SK-N-SH treated with all-trans-retinoic acid at 6 μM for 48 hours (cell line): ENCODE measurements at regions not wholly inside any gene's neighbourhood (a gene's known extent, or its start where the extent isn't known, plus 50 kb on each side); places are given as distances from the start of the nearest gene placed in this dataset.

Source experiments
- ATAC-seq: fragments of 200-7000 bp; cut with Tn5 transposase; 3 replicates; pipeline ENCODE4 v1.9.1; 2020; ENCODE audit warnings: mild to moderate bottlenecking, moderate library complexity
- BACH2 ChIP-seq: fragments of 250-450 bp; sonication (Bioruptor Pico); IDR thresholded peaks from 2 replicates; pipeline ENCODE4 v1.9.0; 2021; ENCODE audit warnings: mild to moderate bottlenecking, borderline replicate concordance
- CSDC2 ChIP-seq: fragments of 250-450 bp; sonication (Bioruptor Pico); IDR thresholded peaks from 2 replicates; pipeline ENCODE4 v1.5.0; 2020; ENCODE audit warnings: mild to moderate bottlenecking, moderate library complexity
- CSRNP3 ChIP-seq: fragments of 250-450 bp; sonication (Bioruptor Pico); IDR thresholded peaks from 2 replicates; pipeline ENCODE4 v1.5.1; 2021; ENCODE audit warnings: mild to moderate bottlenecking, moderate library complexity
- ESRRG ChIP-seq: fragments of 250-450 bp; sonication (Bioruptor Pico); IDR thresholded peaks from 2 replicates; pipeline ENCODE4 v1.6.1; 2021; ENCODE audit warnings: mild to moderate bottlenecking
- GLIS3 ChIP-seq: fragments of 250-450 bp; sonication (Bioruptor Pico); IDR thresholded peaks from 2 replicates; pipeline ENCODE4 v1.5.0; 2020; ENCODE audit warnings: mild to moderate bottlenecking, moderate library complexity
- ISL1 ChIP-seq: fragments of 250-450 bp; sonication (Bioruptor Pico); IDR thresholded peaks from 2 replicates; pipeline ENCODE4 v2.1.2; 2022; ENCODE audit warnings: mild to moderate bottlenecking, moderate library complexity
- OSR1 ChIP-seq: fragments of 250-450 bp; sonication (Bioruptor Pico); IDR thresholded peaks from 2 replicates; pipeline ENCODE4 v1.8.0; 2022; ENCODE audit warnings: moderate library complexity, mild to moderate bottlenecking, inconsistent platforms
- POU6F1 ChIP-seq: fragments of 250-450 bp; sonication (Bioruptor Pico); IDR thresholded peaks from 2 replicates; pipeline ENCODE4 v1.8.0; 2021; ENCODE audit warnings: low read depth, mild to moderate bottlenecking, moderate library complexity, borderline replicate concordance
- PPARA ChIP-seq: fragments of 250-450 bp; sonication (Bioruptor Pico); IDR thresholded peaks from 2 replicates; pipeline ENCODE4 v1.5.0; 2020; ENCODE audit warnings: mild to moderate bottlenecking, borderline replicate concordance
- RARB ChIP-seq: fragments of 250-450 bp; sonication (Bioruptor Pico); IDR thresholded peaks from 2 replicates; pipeline ENCODE4 v1.8.0; 2021; ENCODE audit warnings: mild to moderate bottlenecking, moderate library complexity
- SNAI2 ChIP-seq: fragments of 250-450 bp; sonication (Bioruptor Pico); IDR thresholded peaks from 2 replicates; pipeline ENCODE4 v1.5.0; 2020; ENCODE audit warnings: mild to moderate bottlenecking, moderate library complexity
- TCF4 ChIP-seq: fragments of 250-450 bp; sonication (Bioruptor Pico); IDR thresholded peaks from 2 replicates; pipeline ENCODE4 v1.8.0; 2021; ENCODE audit warnings: mild to moderate bottlenecking, moderate library complexity, borderline replicate concordance
- TOX ChIP-seq: fragments of 250-450 bp; sonication (Bioruptor Pico); IDR thresholded peaks from 2 replicates; pipeline ENCODE4 v1.8.0; 2021; ENCODE audit warnings: mild to moderate bottlenecking, moderate library complexity, borderline replicate concordance
- ZC3H10 ChIP-seq: fragments of 250-450 bp; sonication (Bioruptor Pico); IDR thresholded peaks from 2 replicates; pipeline ENCODE4 v1.5.1; 2021; ENCODE audit warnings: mild to moderate bottlenecking, moderate library complexity
- ZFP3 ChIP-seq: fragments of 250-450 bp; sonication (Bioruptor Pico); IDR thresholded peaks from 2 replicates; pipeline ENCODE4 v1.5.0; 2020; ENCODE audit warnings: mild to moderate bottlenecking, moderate library complexity
- ZNF565 ChIP-seq: fragments of 450-650 bp; formaldehyde crosslinking; conservative IDR thresholded peaks from 2 replicates; pipeline ENCODE4 v1.5.0; 2020; ENCODE audit warnings: low read depth, mild to moderate bottlenecking, moderate library complexity
- ZNF8 ChIP-seq: fragments of 450-650 bp; formaldehyde crosslinking; IDR thresholded peaks from 2 replicates; pipeline ENCODE4 v1.5.0; 2020; ENCODE audit warnings: mild to moderate bottlenecking, moderate library complexity
- TF ChIP-seq, protein P1 (sequence below): fragments of 250-450 bp; sonication (Bioruptor Pico); IDR thresholded peaks from 2 replicates; pipeline ENCODE4 v1.8.0; 2020; ENCODE audit warnings: mild to moderate bottlenecking, moderate library complexity, borderline replicate concordance
- TF ChIP-seq, protein P2 (sequence below): fragments of 250-450 bp; sonication (Bioruptor Pico); IDR thresholded peaks from 2 replicates; pipeline ENCODE4 v1.5.0; 2020; ENCODE audit warnings: mild to moderate bottlenecking, moderate library complexity
- TF ChIP-seq, protein P3 (sequence below): fragments of 250-450 bp; sonication (Bioruptor Pico); IDR thresholded peaks from 2 replicates; pipeline ENCODE4 v1.5.1; 2020; ENCODE audit warnings: low read depth, mild to moderate bottlenecking, moderate library complexity

GRCh38 chr20:6362245-6362644, 239.4 kb upstream of the FERMT1 start (continued):
- no peak for TF ChIP-seq ZNF8 (CRISPR knock-in tag)

DNA sequence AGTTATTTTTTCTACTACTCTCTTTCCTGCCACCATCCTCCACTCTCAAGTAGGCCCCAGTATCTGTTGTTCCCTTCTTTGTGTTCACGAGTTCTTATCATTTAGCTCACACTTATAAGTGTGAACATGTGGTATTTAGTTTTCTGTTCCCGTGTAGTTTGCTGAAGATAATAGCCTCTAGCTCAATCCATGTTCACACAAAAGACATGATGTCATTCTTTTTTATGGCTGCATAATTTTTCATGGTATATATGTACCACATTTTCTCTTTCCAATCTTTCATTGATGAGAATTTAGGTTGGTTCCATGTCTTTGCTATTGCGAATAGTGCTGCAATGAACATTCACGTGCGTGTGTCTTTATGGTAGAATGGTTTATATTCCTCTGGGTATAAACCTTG, 237.9 kb upstream of the FERMT1 start:
- ATAC-seq: no peak
- TF ChIP-seq, protein P1, sequence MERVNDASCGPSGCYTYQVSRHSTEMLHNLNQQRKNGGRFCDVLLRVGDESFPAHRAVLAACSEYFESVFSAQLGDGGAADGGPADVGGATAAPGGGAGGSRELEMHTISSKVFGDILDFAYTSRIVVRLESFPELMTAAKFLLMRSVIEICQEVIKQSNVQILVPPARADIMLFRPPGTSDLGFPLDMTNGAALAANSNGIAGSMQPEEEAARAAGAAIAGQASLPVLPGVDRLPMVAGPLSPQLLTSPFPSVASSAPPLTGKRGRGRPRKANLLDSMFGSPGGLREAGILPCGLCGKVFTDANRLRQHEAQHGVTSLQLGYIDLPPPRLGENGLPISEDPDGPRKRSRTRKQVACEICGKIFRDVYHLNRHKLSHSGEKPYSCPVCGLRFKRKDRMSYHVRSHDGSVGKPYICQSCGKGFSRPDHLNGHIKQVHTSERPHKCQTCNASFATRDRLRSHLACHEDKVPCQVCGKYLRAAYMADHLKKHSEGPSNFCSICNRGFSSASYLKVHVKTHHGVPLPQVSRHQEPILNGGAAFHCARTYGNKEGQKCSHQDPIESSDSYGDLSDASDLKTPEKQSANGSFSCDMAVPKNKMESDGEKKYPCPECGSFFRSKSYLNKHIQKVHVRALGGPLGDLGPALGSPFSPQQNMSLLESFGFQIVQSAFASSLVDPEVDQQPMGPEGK (CRISPR knock-in tag): no peak
- no peak for TF ChIP-seq PPARA
- no peak for TF ChIP-seq CSDC2
- no peak for TF ChIP-seq GLIS3 (CRISPR knock-in tag)
- no peak for TF ChIP-seq POU6F1 (CRISPR knock-in tag)
- TF ChIP-seq ISL1 (CRISPR knock-in tag): no peak
- no peak for TF ChIP-seq RARB
- TF ChIP-seq SNAI2 (CRISPR knock-in tag): no peak

DNA sequence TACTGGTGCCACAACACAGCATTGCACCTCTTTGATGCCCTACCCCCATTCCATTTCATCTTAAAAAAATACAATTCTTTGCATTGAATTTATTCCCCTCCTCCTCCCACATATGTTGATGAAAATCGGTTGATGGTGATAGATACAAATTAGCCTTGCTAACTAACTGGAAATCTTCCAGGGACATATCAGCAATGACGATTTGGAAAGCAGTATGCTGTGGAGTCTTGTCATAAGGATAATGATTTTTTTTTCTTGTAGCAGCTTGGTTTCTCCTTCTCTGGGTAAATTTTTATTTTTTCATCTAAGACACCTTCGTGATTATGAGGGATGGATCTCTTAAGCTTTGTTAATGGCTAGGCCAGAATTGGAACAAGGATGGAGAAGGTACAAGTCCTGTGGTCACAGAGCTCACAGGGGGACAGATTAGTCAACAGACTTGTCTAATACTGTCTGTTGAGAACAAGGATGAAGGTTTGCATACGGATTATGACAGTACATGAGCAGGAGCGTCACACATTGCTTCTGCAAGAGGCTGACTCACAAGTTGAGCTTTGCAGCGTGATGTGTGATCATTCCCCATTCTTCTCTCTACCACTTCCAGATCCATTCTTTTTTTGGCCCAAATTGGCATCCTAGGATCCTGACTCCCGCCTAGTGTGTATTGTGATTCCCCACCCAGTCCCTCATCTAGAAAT, 233.1 kb upstream of the FERMT1 start:
- TF ChIP-seq GLIS3 (CRISPR knock-in tag) (no peak), TOX (CRISPR knock-in tag) (no peak), RARB (no peak), CSRNP3 (CRISPR knock-in tag) (no peak), ZC3H10 (CRISPR knock-in tag) (no peak), ZNF8 (CRISPR knock-in tag) (no peak), BACH2 (CRISPR knock-in tag) (no peak)
- TF ChIP-seq, protein P2, sequence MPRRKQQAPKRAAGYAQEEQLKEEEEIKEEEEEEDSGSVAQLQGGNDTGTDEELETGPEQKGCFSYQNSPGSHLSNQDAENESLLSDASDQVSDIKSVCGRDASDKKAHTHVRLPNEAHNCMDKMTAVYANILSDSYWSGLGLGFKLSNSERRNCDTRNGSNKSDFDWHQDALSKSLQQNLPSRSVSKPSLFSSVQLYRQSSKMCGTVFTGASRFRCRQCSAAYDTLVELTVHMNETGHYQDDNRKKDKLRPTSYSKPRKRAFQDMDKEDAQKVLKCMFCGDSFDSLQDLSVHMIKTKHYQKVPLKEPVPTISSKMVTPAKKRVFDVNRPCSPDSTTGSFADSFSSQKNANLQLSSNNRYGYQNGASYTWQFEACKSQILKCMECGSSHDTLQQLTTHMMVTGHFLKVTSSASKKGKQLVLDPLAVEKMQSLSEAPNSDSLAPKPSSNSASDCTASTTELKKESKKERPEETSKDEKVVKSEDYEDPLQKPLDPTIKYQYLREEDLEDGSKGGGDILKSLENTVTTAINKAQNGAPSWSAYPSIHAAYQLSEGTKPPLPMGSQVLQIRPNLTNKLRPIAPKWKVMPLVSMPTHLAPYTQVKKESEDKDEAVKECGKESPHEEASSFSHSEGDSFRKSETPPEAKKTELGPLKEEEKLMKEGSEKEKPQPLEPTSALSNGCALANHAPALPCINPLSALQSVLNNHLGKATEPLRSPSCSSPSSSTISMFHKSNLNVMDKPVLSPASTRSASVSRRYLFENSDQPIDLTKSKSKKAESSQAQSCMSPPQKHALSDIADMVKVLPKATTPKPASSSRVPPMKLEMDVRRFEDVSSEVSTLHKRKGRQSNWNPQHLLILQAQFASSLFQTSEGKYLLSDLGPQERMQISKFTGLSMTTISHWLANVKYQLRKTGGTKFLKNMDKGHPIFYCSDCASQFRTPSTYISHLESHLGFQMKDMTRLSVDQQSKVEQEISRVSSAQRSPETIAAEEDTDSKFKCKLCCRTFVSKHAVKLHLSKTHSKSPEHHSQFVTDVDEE (CRISPR knock-in tag): no peak
- no peak for ATAC-seq

GRCh38 chr20:6348908-6349307, 226.1 kb upstream of the FERMT1 start:
- no peak for ATAC-seq
- no peak for TF ChIP-seq CSRNP3 (CRISPR knock-in tag)
- TF ChIP-seq SNAI2 (CRISPR knock-in tag): no peak
- TF ChIP-seq POU6F1 (CRISPR knock-in tag): no peak
- no peak for TF ChIP-seq ZFP3 (CRISPR knock-in tag)
- no peak for TF ChIP-seq TCF4 (CRISPR knock-in tag)
- TF ChIP-seq PPARA: no peak
- no peak for TF ChIP-seq ESRRG
- no peak for TF ChIP-seq ZNF565
- TF ChIP-seq, protein P1 (CRISPR knock-in tag): no peak
- TF ChIP-seq OSR1: no peak
- TF ChIP-seq CSDC2: no peak
- TF ChIP-seq, protein P3, sequence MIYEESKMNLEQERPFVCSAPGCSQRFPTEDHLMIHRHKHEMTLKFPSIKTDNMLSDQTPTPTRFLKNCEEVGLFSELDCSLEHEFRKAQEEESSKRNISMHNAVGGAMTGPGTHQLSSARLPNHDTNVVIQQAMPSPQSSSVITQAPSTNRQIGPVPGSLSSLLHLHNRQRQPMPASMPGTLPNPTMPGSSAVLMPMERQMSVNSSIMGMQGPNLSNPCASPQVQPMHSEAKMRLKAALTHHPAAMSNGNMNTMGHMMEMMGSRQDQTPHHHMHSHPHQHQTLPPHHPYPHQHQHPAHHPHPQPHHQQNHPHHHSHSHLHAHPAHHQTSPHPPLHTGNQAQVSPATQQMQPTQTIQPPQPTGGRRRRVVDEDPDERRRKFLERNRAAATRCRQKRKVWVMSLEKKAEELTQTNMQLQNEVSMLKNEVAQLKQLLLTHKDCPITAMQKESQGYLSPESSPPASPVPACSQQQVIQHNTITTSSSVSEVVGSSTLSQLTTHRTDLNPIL (CRISPR knock-in tag): no peak
- TF ChIP-seq ZNF8 (CRISPR knock-in tag): no peak
